Activated T-cell treated with anti-CD3 and anti-CD28 coated beads for 24 hours (primary cell): ENCODE measurements at regions not wholly inside any gene's neighbourhood (a gene's known extent, or its start where the extent isn't known, plus 50 kb on each side); places are given as distances from the start of the nearest gene placed in this dataset.
"Not testable (repeated sequence)": the region's sequence is repeated elsewhere in the genome, so short reads cannot be mapped to it uniquely, and the experiment has no call there.

Experiments used
- DNase-seq: peaks from one replicate; pipeline ENCODE4 v3.0.0-alpha.2; 2020; ENCODE audit warnings: low read depth

GRCh38 chr5:57745700-57746651 is 263.4 kb upstream of the ACTBL2 start:
- no peak for DNase-seq

- DNase-seq: no peak
These were observed 262.4 kb upstream of the ACTBL2 start for GRCh38 chr5:57745029-57745428.

- DNase-seq: no peak
These were observed 258.7 kb upstream of the ACTBL2 start for GRCh38 chr5:57741336-57741735.

- no peak for DNase-seq
These were observed 256.2 kb upstream of the ACTBL2 start for GRCh38 chr5:57738787-57739186.

GRCh38 chr5:57738301-57738700 is 255.7 kb upstream of the ACTBL2 start:
- DNase-seq: no peak

- DNase-seq: no peak
These were observed 254.1 kb upstream of the ACTBL2 start for GRCh38 chr5:57736716-57737115.

- DNase-seq: not testable (repeated sequence)
These were observed 252.9 kb upstream of the ACTBL2 start for GRCh38 chr5:57735279-57736153.

GRCh38 chr5:57734296-57734695 is 251.7 kb upstream of the ACTBL2 start:
- DNase-seq: no peak

- no peak for DNase-seq
These were observed 245.0 kb upstream of the ACTBL2 start for GRCh38 chr5:57727591-57727990.

GRCh38 chr5:57725658-57726504 is 243.3 kb upstream of the ACTBL2 start:
- no peak for DNase-seq

- no peak for DNase-seq
These were observed 242.2 kb upstream of the ACTBL2 start for GRCh38 chr5:57724836-57725235.

GRCh38 chr5:57721226-57721625 is 238.6 kb upstream of the ACTBL2 start:
- DNase-seq: no peak

GRCh38 chr5:57720656-57721055 is 238.0 kb upstream of the ACTBL2 start:
- DNase-seq: no peak

- DNase-seq: no peak
These were observed 236.6 kb upstream of the ACTBL2 start for GRCh38 chr5:57719216-57719615.

GRCh38 chr5:57718155-57718554 is 235.5 kb upstream of the ACTBL2 start:
- DNase-seq: no peak

- DNase-seq: no peak
These were observed 234.9 kb upstream of the ACTBL2 start for GRCh38 chr5:57717555-57717954.

GRCh38 chr5:57716661-57717060 is 234.1 kb upstream of the ACTBL2 start:
- no peak for DNase-seq

- DNase-seq: no peak
These were observed 232.7 kb upstream of the ACTBL2 start for GRCh38 chr5:57715296-57715695.

- DNase-seq: not testable (repeated sequence)
These were observed 230.9 kb upstream of the ACTBL2 start for GRCh38 chr5:57713535-57713934.

- no peak for DNase-seq
These were observed 229.3 kb upstream of the ACTBL2 start for GRCh38 chr5:57711946-57712345.

- no peak for DNase-seq
These were observed 228.9 kb upstream of the ACTBL2 start for GRCh38 chr5:57711471-57711870.

- DNase-seq: no peak
These were observed 227.5 kb upstream of the ACTBL2 start for GRCh38 chr5:57710126-57710525.
